ENCODE measurements at regions not wholly inside any gene's neighbourhood (a gene's known extent, or its start where the extent isn't known, plus 50 kb on each side); places are given as distances from the start of the nearest gene placed in this dataset.
A peak's percentile ranks its signal among the peaks of the same experiment; 100 is the strongest.
"Not testable (repeated sequence)": the region's sequence is repeated elsewhere in the genome, so short reads cannot be mapped to it uniquely, and the experiment has no call there.

DNA sequence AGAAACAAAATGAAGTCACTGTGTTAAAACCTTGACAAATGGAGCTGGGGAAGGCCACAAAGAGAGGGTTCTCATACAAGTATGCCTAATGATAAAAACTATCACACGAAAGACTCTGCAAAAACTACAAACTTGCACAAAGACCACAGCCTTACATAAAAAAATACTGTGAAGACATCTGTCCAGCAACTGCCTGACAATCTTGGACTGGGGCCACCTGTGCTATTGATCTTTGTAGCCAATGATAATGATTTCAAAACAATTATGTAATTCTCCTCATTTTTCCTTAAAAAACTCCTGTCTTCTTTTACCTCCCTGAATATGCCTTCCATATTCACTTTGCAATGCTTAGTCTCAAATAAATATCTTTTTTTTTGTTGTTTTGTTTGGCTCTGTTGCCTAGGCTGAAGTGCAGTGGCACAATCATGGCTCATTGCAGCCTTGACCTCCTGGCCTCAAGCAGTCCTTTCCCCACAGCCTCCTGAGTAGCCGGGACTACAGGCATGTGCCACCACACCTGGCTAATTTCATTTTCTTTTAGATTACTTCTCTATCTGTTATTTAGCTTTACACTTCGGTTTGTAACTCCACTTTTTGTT is 79.4 kb upstream of the RHOU start:
- no peak overlapping the region for H3K27ac Mint-ChIP-seq (ENCODE audit: unreplicated experiment)

GRCh38 chr1:228662007-228662689 is 73.1 kb upstream of the RHOU start:
- not testable (repeated sequence) for H3K4me3 Mint-ChIP-seq; H3K9me3 Mint-ChIP-seq; DNase-seq (ENCODE audit: low read depth, low spot score); H3K4me1 Mint-ChIP-seq; H3K27ac Mint-ChIP-seq (ENCODE audit: unreplicated experiment); H3K36me3 Mint-ChIP-seq (ENCODE audit: low read depth)
- peaks cover 15% of the 10 kb centered on the region for H3K27me3 Mint-ChIP-seq (ENCODE audit: low read depth)

More for the DNA sequence above, 79.4 kb upstream of the RHOU start:
- no peak for DNase-seq (ENCODE audit: low read depth, low spot score)
- H3K36me3 Mint-ChIP-seq (ENCODE audit: low read depth): no peaks in the 10 kb centered on the region
- TF ChIP-seq, protein P1, sequence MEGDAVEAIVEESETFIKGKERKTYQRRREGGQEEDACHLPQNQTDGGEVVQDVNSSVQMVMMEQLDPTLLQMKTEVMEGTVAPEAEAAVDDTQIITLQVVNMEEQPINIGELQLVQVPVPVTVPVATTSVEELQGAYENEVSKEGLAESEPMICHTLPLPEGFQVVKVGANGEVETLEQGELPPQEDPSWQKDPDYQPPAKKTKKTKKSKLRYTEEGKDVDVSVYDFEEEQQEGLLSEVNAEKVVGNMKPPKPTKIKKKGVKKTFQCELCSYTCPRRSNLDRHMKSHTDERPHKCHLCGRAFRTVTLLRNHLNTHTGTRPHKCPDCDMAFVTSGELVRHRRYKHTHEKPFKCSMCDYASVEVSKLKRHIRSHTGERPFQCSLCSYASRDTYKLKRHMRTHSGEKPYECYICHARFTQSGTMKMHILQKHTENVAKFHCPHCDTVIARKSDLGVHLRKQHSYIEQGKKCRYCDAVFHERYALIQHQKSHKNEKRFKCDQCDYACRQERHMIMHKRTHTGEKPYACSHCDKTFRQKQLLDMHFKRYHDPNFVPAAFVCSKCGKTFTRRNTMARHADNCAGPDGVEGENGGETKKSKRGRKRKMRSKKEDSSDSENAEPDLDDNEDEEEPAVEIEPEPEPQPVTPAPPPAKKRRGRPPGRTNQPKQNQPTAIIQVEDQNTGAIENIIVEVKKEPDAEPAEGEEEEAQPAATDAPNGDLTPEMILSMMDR (conservative IDR thresholded peaks at IDR 0.05): no peak
- H3K4me1 Mint-ChIP-seq: no peaks in the 10 kb centered on the region
- no peak overlapping the region for H3K4me3 Mint-ChIP-seq
- H3K27me3 Mint-ChIP-seq (ENCODE audit: low read depth): peaks cover 17% of the 10 kb centered on the region
- H3K9me3 Mint-ChIP-seq: no peaks in the 10 kb centered on the region

DNA sequence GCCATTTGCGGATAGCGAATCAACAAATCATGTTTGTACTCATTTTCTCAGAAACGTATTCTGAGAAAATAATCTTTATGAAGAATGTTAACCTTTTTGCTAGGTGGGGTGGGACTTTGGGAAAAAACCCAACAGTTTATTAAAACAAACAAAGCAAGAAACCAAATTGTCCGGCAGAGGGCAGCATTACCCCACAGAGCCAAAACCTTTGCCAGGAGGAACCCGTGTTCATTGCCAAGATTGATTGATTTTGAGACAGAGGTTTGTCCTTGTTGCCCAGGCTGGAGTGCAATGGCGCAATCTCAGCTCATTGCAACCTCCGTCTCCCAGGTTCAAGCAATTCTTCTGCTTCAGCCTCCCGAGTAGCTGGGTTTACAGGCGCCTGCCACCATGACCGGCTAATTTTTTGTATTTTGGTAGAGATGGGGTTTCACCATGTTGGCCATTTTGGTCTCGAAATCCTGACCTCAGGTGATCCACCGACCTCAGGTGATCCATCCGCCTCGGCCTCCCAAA is 70.8 kb upstream of the RHOU start:
- peaks cover 15% of the 10 kb centered on the region for H3K27me3 Mint-ChIP-seq (ENCODE audit: low read depth)
- H3K4me3 Mint-ChIP-seq: no peak overlapping the region
- TF ChIP-seq, protein P1 (conservative IDR thresholded peaks at IDR 0.05): peak; percentile 93
- peak; percentile 88 for DNase-seq (ENCODE audit: low read depth, low spot score)
- no peaks in the 10 kb centered on the region for H3K4me1 Mint-ChIP-seq
- no peak overlapping the region for H3K27ac Mint-ChIP-seq (ENCODE audit: unreplicated experiment)
- H3K36me3 Mint-ChIP-seq (ENCODE audit: low read depth): no peaks in the 10 kb centered on the region
- H3K9me3 Mint-ChIP-seq: no peaks in the 10 kb centered on the region

DNA sequence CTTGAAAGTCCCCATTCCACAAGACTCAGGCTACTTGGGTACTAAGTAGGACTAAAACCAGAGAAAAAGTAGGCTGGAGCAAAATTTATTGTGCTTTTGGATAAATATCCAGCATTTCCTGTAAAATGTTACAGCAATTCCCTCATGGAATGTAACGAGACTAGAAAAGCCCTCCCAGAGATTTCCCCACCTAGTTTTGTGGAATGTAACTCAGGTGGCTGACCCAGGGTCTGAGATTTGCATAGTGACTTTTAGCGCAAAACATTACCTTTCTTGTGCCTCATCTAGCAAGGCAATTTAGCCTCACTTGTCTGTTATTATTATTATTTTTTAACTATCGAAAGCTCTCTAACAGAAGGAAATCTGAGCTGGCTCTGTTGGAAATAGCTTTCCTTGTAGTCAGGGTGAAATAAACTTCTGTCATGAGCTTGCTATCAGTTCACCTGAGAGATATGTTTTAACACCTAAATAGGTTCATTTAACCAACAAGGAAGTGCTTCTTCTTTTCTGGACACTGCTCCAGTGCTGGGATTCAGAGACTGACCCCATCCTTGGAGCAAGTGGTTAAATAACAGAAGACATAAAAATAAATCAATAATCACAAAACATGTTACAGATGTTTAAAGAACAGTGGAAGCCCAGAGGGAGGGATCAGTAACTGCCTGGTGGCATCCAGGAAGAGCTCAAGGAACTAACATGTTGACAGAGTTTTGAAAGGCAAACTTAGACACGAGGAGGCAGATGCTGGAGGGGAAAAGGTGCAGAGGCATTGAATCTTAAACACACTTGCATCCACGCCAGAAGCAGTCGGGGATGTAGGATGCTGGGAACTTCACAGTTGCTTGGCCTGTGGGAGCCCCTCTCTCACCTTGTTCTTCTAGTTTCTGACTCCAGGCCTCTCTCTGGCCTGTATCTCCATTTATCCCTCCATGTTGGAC is 68.3 kb upstream of the RHOU start:
- H3K4me3 Mint-ChIP-seq: no peak overlapping the region
- H3K9me3 Mint-ChIP-seq: no peaks in the 10 kb centered on the region
- DNase-seq (ENCODE audit: low read depth, low spot score): no peak
- H3K27ac Mint-ChIP-seq (ENCODE audit: unreplicated experiment): no peak overlapping the region
- H3K36me3 Mint-ChIP-seq (ENCODE audit: low read depth): no peaks in the 10 kb centered on the region
- TF ChIP-seq, protein P1 (conservative IDR thresholded peaks at IDR 0.05): no peak
- no peaks in the 10 kb centered on the region for H3K4me1 Mint-ChIP-seq
- H3K27me3 Mint-ChIP-seq (ENCODE audit: low read depth): peaks cover 8% of the 10 kb centered on the region

DNA sequence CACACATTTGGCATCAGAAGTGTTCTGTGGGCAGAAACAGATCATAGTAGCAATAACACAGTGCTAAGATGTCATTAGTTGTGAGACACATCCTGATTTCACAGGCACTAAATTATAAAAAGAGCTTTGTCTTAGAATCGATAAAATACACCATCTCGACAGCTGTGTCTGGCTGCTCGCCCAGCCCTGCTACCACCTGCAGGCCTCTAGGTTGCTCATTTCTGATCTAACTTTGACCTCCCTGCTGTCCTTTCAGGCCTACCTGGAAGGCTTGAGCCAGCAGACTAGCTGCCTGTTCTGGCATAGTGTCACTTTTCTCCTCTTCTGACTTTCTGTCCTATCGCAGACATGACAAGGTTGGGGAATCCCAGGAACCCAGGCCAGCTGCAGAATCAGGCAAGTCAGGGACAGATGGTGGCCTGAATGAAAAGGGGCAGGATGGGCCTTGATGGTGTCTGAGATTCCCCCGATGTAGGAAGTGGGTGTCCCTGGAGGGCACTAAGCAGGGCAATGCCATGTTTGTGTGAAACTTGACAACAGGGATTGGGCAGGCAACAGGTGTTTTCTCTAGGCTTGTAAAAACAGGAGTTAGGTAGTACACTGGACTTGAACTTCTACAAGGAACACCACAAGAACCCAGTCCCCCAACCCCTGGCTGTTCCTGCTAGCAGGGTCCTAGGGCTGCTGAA is 66.6 kb upstream of the RHOU start:
- Mint-ChIP-seq H3K36me3 (ENCODE audit: low read depth) (no peaks in the 10 kb centered on the region), H3K9me3 (no peaks in the 10 kb centered on the region), H3K27ac (ENCODE audit: unreplicated experiment) (no peak overlapping the region), H3K4me3 (no peak overlapping the region), H3K4me1 (no peaks in the 10 kb centered on the region), H3K27me3 (ENCODE audit: low read depth) (peaks cover 8% of the 10 kb centered on the region)
- TF ChIP-seq, protein P1 (conservative IDR thresholded peaks at IDR 0.05): no peak
- no peak for DNase-seq (ENCODE audit: low read depth, low spot score)

All from neural crest cell (in vitro differentiated cells).